ENCODE measurements at regions not wholly inside any gene's neighbourhood (a gene's known extent, or its start where the extent isn't known, plus 50 kb on each side); places are given as distances from the start of the nearest gene placed in this dataset.

- TF ChIP-seq CTCF (conservative IDR thresholded peaks at IDR 0.05), result no peak
These were observed 58.6 kb downstream of the LIG4 start for GRCh38 chr13:108156749-108157148.

GRCh38 chr13:108155185-108156106 is 59.9 kb downstream of the LIG4 start:
- no peak overlapping the region for H3K27ac ChIP-seq
- TF ChIP-seq CTCF (conservative IDR thresholded peaks at IDR 0.05), result peak; percentile 99

More at GRCh38 chr13:108156749-108157148, 58.6 kb downstream of the LIG4 start:
- H3K27ac ChIP-seq, result no peak overlapping the region

GRCh38 chr13:108154421-108154858 is 60.9 kb downstream of the LIG4 start:
- no peak for TF ChIP-seq CTCF (conservative IDR thresholded peaks at IDR 0.05)
- H3K27ac ChIP-seq, result no peak overlapping the region

- no peak overlapping the region for H3K27ac ChIP-seq
- TF ChIP-seq CTCF (conservative IDR thresholded peaks at IDR 0.05), result no peak
These were observed 68.7 kb downstream of the LIG4 start for GRCh38 chr13:108146642-108147041.

- H3K27ac ChIP-seq, result no peak overlapping the region
- TF ChIP-seq CTCF (conservative IDR thresholded peaks at IDR 0.05), result no peak
These were observed 72.5 kb downstream of the LIG4 start for GRCh38 chr13:108142702-108143436.

- no peak overlapping the region for H3K27ac ChIP-seq
- no peak for TF ChIP-seq CTCF (conservative IDR thresholded peaks at IDR 0.05)
These were observed 78.2 kb downstream of the LIG4 start for GRCh38 chr13:108137176-108137575.

- no peak for TF ChIP-seq CTCF (conservative IDR thresholded peaks at IDR 0.05)
- H3K27ac ChIP-seq, result no peak overlapping the region
These were observed 87.9 kb downstream of the LIG4 start for GRCh38 chr13:108127406-108127805.

Measured in VCaP (cell line).